DND-41 (cell line): ENCODE measurements at regions not wholly inside any gene's neighbourhood (a gene's known extent, or its start where the extent isn't known, plus 50 kb on each side); places are given as distances from the start of the nearest gene placed in this dataset.

Experiments
- EZH2 ChIP-seq: IDR thresholded peaks from 3 replicates; pipeline ENCODE4 v1.6.1; 2012; ENCODE audit warnings: borderline replicate concordance, low read depth, mild to moderate bottlenecking, moderate library complexity, low read length, inconsistent platforms; ENCODE audit not compliant: severe bottlenecking
- TF ChIP-seq, protein P1 (sequence below): IDR thresholded peaks from 2 replicates; pipeline ENCODE4 v1.5.1; 2012; ENCODE audit warnings: borderline replicate concordance, low read length, moderate library complexity, mild to moderate bottlenecking; ENCODE audit not compliant: poor library complexity, severe bottlenecking; ENCODE audit errors: extremely low read depth

DNA sequence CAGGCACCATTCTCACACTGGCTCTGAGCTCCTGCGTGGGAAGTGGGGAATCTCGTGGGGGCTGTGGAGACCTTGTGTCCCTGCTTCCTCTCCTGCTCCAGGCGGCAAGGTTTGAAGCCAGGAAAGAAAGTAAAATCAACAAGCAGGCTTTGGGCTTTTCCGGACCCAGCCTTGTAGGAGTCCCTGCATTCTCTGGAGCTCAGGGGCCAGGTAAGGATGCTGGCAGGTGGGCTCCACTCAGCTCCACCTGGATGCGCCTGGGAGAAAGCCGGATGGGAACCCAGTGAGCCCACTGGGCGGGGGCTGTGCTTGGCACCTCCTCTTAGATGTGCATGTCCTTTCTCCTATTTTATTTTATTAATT is 362.5 kb downstream of the SEC14L1 start:
- TF ChIP-seq, protein P1, sequence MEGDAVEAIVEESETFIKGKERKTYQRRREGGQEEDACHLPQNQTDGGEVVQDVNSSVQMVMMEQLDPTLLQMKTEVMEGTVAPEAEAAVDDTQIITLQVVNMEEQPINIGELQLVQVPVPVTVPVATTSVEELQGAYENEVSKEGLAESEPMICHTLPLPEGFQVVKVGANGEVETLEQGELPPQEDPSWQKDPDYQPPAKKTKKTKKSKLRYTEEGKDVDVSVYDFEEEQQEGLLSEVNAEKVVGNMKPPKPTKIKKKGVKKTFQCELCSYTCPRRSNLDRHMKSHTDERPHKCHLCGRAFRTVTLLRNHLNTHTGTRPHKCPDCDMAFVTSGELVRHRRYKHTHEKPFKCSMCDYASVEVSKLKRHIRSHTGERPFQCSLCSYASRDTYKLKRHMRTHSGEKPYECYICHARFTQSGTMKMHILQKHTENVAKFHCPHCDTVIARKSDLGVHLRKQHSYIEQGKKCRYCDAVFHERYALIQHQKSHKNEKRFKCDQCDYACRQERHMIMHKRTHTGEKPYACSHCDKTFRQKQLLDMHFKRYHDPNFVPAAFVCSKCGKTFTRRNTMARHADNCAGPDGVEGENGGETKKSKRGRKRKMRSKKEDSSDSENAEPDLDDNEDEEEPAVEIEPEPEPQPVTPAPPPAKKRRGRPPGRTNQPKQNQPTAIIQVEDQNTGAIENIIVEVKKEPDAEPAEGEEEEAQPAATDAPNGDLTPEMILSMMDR, result no peak
- no peak for TF ChIP-seq EZH2
